ENCODE measurements at regions not wholly inside any gene's neighbourhood (a gene's known extent, or its start where the extent isn't known, plus 50 kb on each side); places are given as distances from the start of the nearest gene placed in this dataset.
A peak's percentile ranks its signal among the peaks of the same experiment; 100 is the strongest.

DNA sequence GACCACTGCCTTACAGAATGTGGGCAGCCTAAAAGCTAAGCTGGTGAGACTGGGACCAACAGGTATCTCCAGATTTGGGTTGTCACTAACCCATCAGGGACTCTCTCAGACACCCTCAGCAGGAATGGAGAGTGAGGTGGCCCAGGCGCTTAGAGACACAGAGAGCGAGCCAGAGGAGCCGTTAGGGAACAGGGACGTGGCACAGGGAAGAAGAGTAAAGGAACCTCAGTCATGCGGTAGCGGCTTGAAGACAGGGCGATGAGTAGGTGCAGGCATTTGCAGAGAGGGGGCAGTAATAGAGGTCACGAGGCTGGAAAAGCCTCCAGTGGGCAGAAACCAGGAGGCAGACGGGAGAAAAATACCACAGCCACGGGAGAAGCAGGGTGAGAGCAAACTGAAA lies 158.0 kb upstream of the CCND2 start (continued):
- TF ChIP-seq ZBTB40 (IDR thresholded peaks at IDR 0.05; ENCODE audit: borderline replicate concordance), result no peak
- TF ChIP-seq MLLT1 (IDR thresholded peaks at IDR 0.05), result peak; percentile 88
- no peak for TF ChIP-seq ESRRA (IDR thresholded peaks at IDR 0.05; ENCODE audit: low read length)
- no peak for TF ChIP-seq ZBTB4 (CRISPR knock-in tag; IDR thresholded peaks at IDR 0.05)
- TF ChIP-seq SMAD5 (IDR thresholded peaks at IDR 0.05; ENCODE audit: low read depth), result no peak
- TF ChIP-seq ETV6 (conservative IDR thresholded peaks at IDR 0.05 in 1 of 2, IDR thresholded peaks at IDR 0.05 in 1 of 2; ENCODE audit: borderline replicate concordance in 1 of 2, low read depth in 1 of 2), result no peak
- TF ChIP-seq ZBTB33 (IDR thresholded peaks at IDR 0.05), result peak; percentile 95
- TF ChIP-seq RCOR1 (conservative IDR thresholded peaks at IDR 0.05; ENCODE audit: low read depth, low read length), result no peak
- TF ChIP-seq MYB (IDR thresholded peaks at IDR 0.05; ENCODE audit: borderline replicate concordance, low read depth, low read length), result no peak
- no peak for TF ChIP-seq NFXL1 (IDR thresholded peaks at IDR 0.05; ENCODE audit: borderline replicate concordance)
- no peak for TF ChIP-seq ZNF592 (IDR thresholded peaks at IDR 0.05)
- TF ChIP-seq CEBPB (IDR thresholded peaks at IDR 0.05; ENCODE audit: borderline replicate concordance in 1 of 2, low read depth in 2 of 2, low read length in 2 of 2), result no peak
- TF ChIP-seq SUPT20H (IDR thresholded peaks at IDR 0.05; ENCODE audit: borderline replicate concordance, control insufficient read depth, low read depth, low read length), result no peak
